Type B pancreatic cell (in vitro differentiated cells): ENCODE measurements at regions not wholly inside any gene's neighbourhood (a gene's known extent, or its start where the extent isn't known, plus 50 kb on each side); places are given as distances from the start of the nearest gene placed in this dataset.

ENCODE experiments used
- DNase-seq: peaks from one replicate; pipeline ENCODE4 v3.0.0; 2021; ENCODE audit warnings: mixed read lengths; ENCODE audit not compliant: unreplicated experiment; ENCODE audit errors: extremely low spot score
- H3K27ac Mint-ChIP-seq: 2 replicates; pipeline ENCODE4 v1.8.0; 2021; ENCODE audit warnings: mild to moderate bottlenecking, mixed read lengths
- H3K27me3 Mint-ChIP-seq: 2 replicates; pipeline ENCODE4 v1.8.0; 2021; ENCODE audit warnings: mixed read lengths
- H3K36me3 Mint-ChIP-seq: 2 replicates; pipeline ENCODE4 v1.8.0; 2021; ENCODE audit warnings: mixed read lengths
- H3K4me1 Mint-ChIP-seq: one replicate; pipeline ENCODE4 v1.8.0; 2021; ENCODE audit warnings: mixed read lengths; ENCODE audit not compliant: unreplicated experiment
- H3K4me3 Mint-ChIP-seq: 2 replicates; pipeline ENCODE4 v1.8.0; 2021; ENCODE audit warnings: mild to moderate bottlenecking, mixed read lengths
- H3K9me3 Mint-ChIP-seq: 2 replicates; pipeline ENCODE4 v1.8.0; 2021; ENCODE audit warnings: mixed read lengths
- CTCF ChIP-seq: fragments of 200-600 bp; sonication (generic); conservative IDR thresholded peaks from 2 replicates; pipeline ENCODE4 v1.5.0; 2021; ENCODE audit warnings: antibody characterized with exemption, mild to moderate bottlenecking

- Mint-ChIP-seq H3K27me3 (peaks cover 6% of the 10 kb centered on the region), H3K36me3 (no peaks in the 10 kb centered on the region), H3K27ac (no peak overlapping the region), H3K4me1 (no peaks in the 10 kb centered on the region), H3K9me3 (no peaks in the 10 kb centered on the region), H3K4me3 (no peak overlapping the region)
- TF ChIP-seq CTCF: no peak
- no peak for DNase-seq
Measured at GRCh38 chr14:84991021-84991420, 538.9 kb upstream of the FLRT2 start.

GRCh38 chr14:84998216-84998615, 531.7 kb upstream of the FLRT2 start:
- H3K27ac Mint-ChIP-seq: no peak overlapping the region
- DNase-seq: no peak
- no peak for TF ChIP-seq CTCF
- H3K9me3 Mint-ChIP-seq: peaks cover 3% of the 10 kb centered on the region
- H3K4me1 Mint-ChIP-seq: no peaks in the 10 kb centered on the region
- H3K27me3 Mint-ChIP-seq: no peaks in the 10 kb centered on the region
- no peaks in the 10 kb centered on the region for H3K36me3 Mint-ChIP-seq
- H3K4me3 Mint-ChIP-seq: no peak overlapping the region

- no peak for DNase-seq
- TF ChIP-seq CTCF: no peak
- H3K36me3 Mint-ChIP-seq: no peaks in the 10 kb centered on the region
- no peak overlapping the region for H3K27ac Mint-ChIP-seq
- peaks cover 4% of the 10 kb centered on the region for H3K4me1 Mint-ChIP-seq
- H3K27me3 Mint-ChIP-seq: no peaks in the 10 kb centered on the region
- no peak overlapping the region for H3K4me3 Mint-ChIP-seq
- H3K9me3 Mint-ChIP-seq: peaks cover 3% of the 10 kb centered on the region
Measured at GRCh38 chr14:85002846-85003245, 527.1 kb upstream of the FLRT2 start.

- H3K36me3 Mint-ChIP-seq: no peaks in the 10 kb centered on the region
- H3K4me3 Mint-ChIP-seq: no peak overlapping the region
- TF ChIP-seq CTCF: no peak
- H3K27ac Mint-ChIP-seq: no peak overlapping the region
- peaks cover 4% of the 10 kb centered on the region for H3K4me1 Mint-ChIP-seq
- peaks cover 3% of the 10 kb centered on the region for H3K9me3 Mint-ChIP-seq
- no peaks in the 10 kb centered on the region for H3K27me3 Mint-ChIP-seq
- no peak for DNase-seq
Measured at GRCh38 chr14:85003805-85004204, 526.1 kb upstream of the FLRT2 start.

GRCh38 chr14:85009506-85009905, 520.4 kb upstream of the FLRT2 start:
- H3K9me3 Mint-ChIP-seq: no peaks in the 10 kb centered on the region
- no peaks in the 10 kb centered on the region for H3K36me3 Mint-ChIP-seq
- no peak overlapping the region for H3K4me3 Mint-ChIP-seq
- no peak for TF ChIP-seq CTCF
- no peaks in the 10 kb centered on the region for H3K27me3 Mint-ChIP-seq
- no peak overlapping the region for H3K27ac Mint-ChIP-seq
- DNase-seq: no peak
- peaks cover 4% of the 10 kb centered on the region for H3K4me1 Mint-ChIP-seq

- H3K27ac Mint-ChIP-seq: no peak overlapping the region
- no peak for TF ChIP-seq CTCF
- no peaks in the 10 kb centered on the region for H3K36me3 Mint-ChIP-seq
- no peak for DNase-seq
- no peak overlapping the region for H3K4me3 Mint-ChIP-seq
- H3K4me1 Mint-ChIP-seq: peaks cover 4% of the 10 kb centered on the region
- no peaks in the 10 kb centered on the region for H3K27me3 Mint-ChIP-seq
- H3K9me3 Mint-ChIP-seq: no peaks in the 10 kb centered on the region
Measured at GRCh38 chr14:85010186-85010585, 519.8 kb upstream of the FLRT2 start.
